CD14-positive monocyte (primary cell): ENCODE measurements at regions not wholly inside any gene's neighbourhood (a gene's known extent, or its start where the extent isn't known, plus 50 kb on each side); places are given as distances from the start of the nearest gene placed in this dataset.

Experiments
- DNase-seq, 3 donors: peaks; one replicate each; pipeline ENCODE4 v3.0.0-alpha.2; 2011 to 2022
- H2AFZ ChIP-seq: 2 replicates; pipeline ENCODE4 v1.6.0; 2012; ENCODE audit warnings: mild to moderate bottlenecking, low read depth, low read length, inconsistent platforms; ENCODE audit not compliant: insufficient read depth, poor library complexity, severe bottlenecking
- H3K27ac ChIP-seq, 2 donors: 1 replicate in 1 of 2; 2 replicates in 1 of 2; pipeline ENCODE4 v1.5.1; 2012 to 2013; ENCODE audit warnings: low read length in 2 of 2, control low read depth in 1 of 2, inconsistent platforms in 1 of 2, low read depth in 1 of 2, mild to moderate bottlenecking in 1 of 2
- H3K27me3 ChIP-seq, 2 donors: one replicate each; pipeline versions ENCODE4 v1.6.0 to v1.6.1; 2011 to 2013; ENCODE audit warnings: low read length in 2 of 2; ENCODE audit not compliant: control insufficient read depth in 2 of 2, insufficient read depth in 2 of 2
- H3K36me3 ChIP-seq, 2 donors: replicated peaks in 1 of 2; 1 replicate in 1 of 2; 2 replicates in 1 of 2; pipeline versions ENCODE4 v1.5.1 to v1.6.1; 2012 to 2013; ENCODE audit warnings: low read length in 2 of 2, control low read depth in 1 of 2, inconsistent platforms in 1 of 2, mild to moderate bottlenecking in 1 of 2; ENCODE audit not compliant: insufficient read depth in 2 of 2, control insufficient read depth in 1 of 2
- H3K4me1 ChIP-seq, 2 donors: 1 replicate in 1 of 2; 2 replicates in 1 of 2; pipeline versions ENCODE4 v1.5.1 to v1.6.1; 2012 to 2013; ENCODE audit warnings: low read length in 2 of 2, control low read depth in 1 of 2, inconsistent platforms in 1 of 2, mild to moderate bottlenecking in 1 of 2, moderate library complexity in 1 of 2; ENCODE audit not compliant: insufficient read depth in 2 of 2, control insufficient read depth in 1 of 2
- H3K4me2 ChIP-seq: replicated peaks from 2 replicates; pipeline ENCODE3; 2012; ENCODE audit warnings: low read length, moderate library complexity, mild to moderate bottlenecking; ENCODE audit not compliant: poor library complexity, severe bottlenecking; ENCODE audit errors: extremely low read depth
- H3K4me3 ChIP-seq, 3 experiments: fragments of 200-600 bp in 1 of 3; sonication (generic) in 1 of 3; replicated peaks in 1 of 3; 1 replicate in 2 of 3; 2 replicates in 1 of 3; pipeline ENCODE4 v1.5.1; 2011 to 2013; ENCODE audit warnings: low read length in 3 of 3, mild to moderate bottlenecking in 3 of 3, control low read depth in 2 of 3, low read depth in 2 of 3, inconsistent platforms in 1 of 3, moderate library complexity in 1 of 3
- H3K79me2 ChIP-seq: 2 replicates; pipeline ENCODE4 v1.6.0; 2012; ENCODE audit warnings: mild to moderate bottlenecking, control low read depth, inconsistent platforms, low read length, moderate library complexity; ENCODE audit not compliant: insufficient read depth
- H3K9ac ChIP-seq: 2 replicates; pipeline ENCODE4 v1.6.0; 2017; ENCODE audit warnings: low read length, mild to moderate bottlenecking; ENCODE audit not compliant: insufficient read depth, poor library complexity, severe bottlenecking
- H3K9me3 ChIP-seq, 2 donors: replicated peaks in 1 of 2; 1 replicate in 1 of 2; 2 replicates in 1 of 2; pipeline versions ENCODE4 v1.5.1 to v1.6.1; 2012 to 2013; ENCODE audit warnings: low read length in 2 of 2, control low read depth in 1 of 2; ENCODE audit not compliant: control insufficient read depth in 1 of 2, insufficient read depth in 1 of 2
- H4K20me1 ChIP-seq: 2 replicates; pipeline ENCODE4 v1.6.0; 2012; ENCODE audit warnings: mild to moderate bottlenecking, low read length, control low read depth, moderate library complexity; ENCODE audit not compliant: insufficient read depth
- H3K27ac Mint-ChIP-seq, 7 donors: one replicate each; pipeline ENCODE4 v1.8.0; 2020; ENCODE audit warnings: mild to moderate bottlenecking in 7 of 7, mixed read lengths in 7 of 7, moderate library complexity in 6 of 7, inconsistent platforms in 2 of 7
- H3K27me3 Mint-ChIP-seq, 3 donors: one replicate each; pipeline ENCODE4 v1.8.0; 2021 to 2022; ENCODE audit warnings: low read depth in 3 of 3, mild to moderate bottlenecking in 3 of 3, mixed read lengths in 3 of 3, moderate library complexity in 3 of 3, inconsistent platforms in 1 of 3
- H3K36me3 Mint-ChIP-seq, 2 donors: one replicate each; pipeline ENCODE4 v1.8.0; 2020; ENCODE audit warnings: mixed read lengths in 2 of 2, inconsistent platforms in 1 of 2, mild to moderate bottlenecking in 1 of 2
- H3K4me1 Mint-ChIP-seq: one replicate; pipeline ENCODE4 v1.8.0; 2020; ENCODE audit warnings: mild to moderate bottlenecking, mixed read lengths
- H3K4me3 Mint-ChIP-seq, 2 donors: one replicate each; pipeline ENCODE4 v1.8.0; 2020; ENCODE audit warnings: mild to moderate bottlenecking in 2 of 2, mixed read lengths in 2 of 2, moderate library complexity in 1 of 2
- H3K9me3 Mint-ChIP-seq, 7 donors: one replicate each; pipeline ENCODE4 v1.8.0; 2020 to 2022; ENCODE audit warnings: mixed read lengths in 7 of 7, mild to moderate bottlenecking in 6 of 7, moderate library complexity in 6 of 7, inconsistent platforms in 2 of 7
- WGBS: methylation state at CpG from one replicate; pipeline ENCODE4 v1.1.5; 2013; ENCODE audit warnings: missing lambda C conversion rate; ENCODE audit not compliant: insufficient coverage; 5-methylcytosine and 5-hydroxymethylcytosine counted together
- intact Hi-C, 2 donors: fragments of 100-400 bp; cut with micrococcal nuclease; formaldehyde crosslinking; loops; one replicate each; pipeline versions ENCODE4 v1.15.0 to v1.15.1; 2023
- TF ChIP-seq, protein P1 (sequence below): fragments of 200-600 bp; IDR thresholded peaks from one replicate; pipeline ENCODE4 v1.8.0; 2022; ENCODE audit warnings: antibody characterized with exemption, mild to moderate bottlenecking

DNA sequence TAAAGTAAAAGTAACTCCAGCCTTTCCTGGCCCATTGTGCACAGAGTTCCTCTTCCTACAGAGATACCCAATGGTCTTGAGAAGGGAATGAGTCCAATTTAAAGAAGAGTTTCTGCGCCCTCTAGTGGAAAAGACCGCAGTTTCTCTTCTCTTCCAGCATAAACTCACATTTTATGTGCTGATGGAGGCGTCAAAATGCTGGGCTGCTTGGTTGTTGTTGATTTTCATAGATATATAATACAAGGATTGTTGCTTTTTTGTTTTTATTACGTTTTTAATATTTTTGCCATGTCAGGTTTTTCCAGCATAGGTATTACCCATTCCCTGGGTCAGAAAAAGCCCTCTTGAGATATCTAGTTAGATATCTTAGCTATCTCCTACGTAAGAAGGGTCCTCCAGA is 356.9 kb upstream of the STXBP6 start:
- Mint-ChIP-seq H3K4me1 (no peaks in the 10 kb centered on the region), H3K27ac (no peak overlapping the region), H3K4me3 (no peak overlapping the region), H3K9me3 (no peaks in the 10 kb centered on the region), H3K27me3 (peaks cover 0 to 2% (median 2%) of the 10 kb centered on the region in 3 donors), H3K36me3 (no peaks in the 10 kb centered on the region)
- no CpG with 5 or more reads among the region's 5 CpGs for WGBS
- Histone ChIP-seq H2AFZ (no peak overlapping the region), H4K20me1 (no peaks in the 10 kb centered on the region), H3K9me3 (no peaks in the 10 kb centered on the region), H3K4me2 (no peak overlapping the region), H3K79me2 (no peaks in the 10 kb centered on the region), H3K27me3 (no peaks in the 10 kb centered on the region), H3K4me1 (no peaks in the 10 kb centered on the region), H3K4me3 (no peak overlapping the region), H3K27ac (no peak overlapping the region), H3K36me3 (no peaks in the 10 kb centered on the region), H3K9ac (no peak overlapping the region)
- TF ChIP-seq, protein P1, sequence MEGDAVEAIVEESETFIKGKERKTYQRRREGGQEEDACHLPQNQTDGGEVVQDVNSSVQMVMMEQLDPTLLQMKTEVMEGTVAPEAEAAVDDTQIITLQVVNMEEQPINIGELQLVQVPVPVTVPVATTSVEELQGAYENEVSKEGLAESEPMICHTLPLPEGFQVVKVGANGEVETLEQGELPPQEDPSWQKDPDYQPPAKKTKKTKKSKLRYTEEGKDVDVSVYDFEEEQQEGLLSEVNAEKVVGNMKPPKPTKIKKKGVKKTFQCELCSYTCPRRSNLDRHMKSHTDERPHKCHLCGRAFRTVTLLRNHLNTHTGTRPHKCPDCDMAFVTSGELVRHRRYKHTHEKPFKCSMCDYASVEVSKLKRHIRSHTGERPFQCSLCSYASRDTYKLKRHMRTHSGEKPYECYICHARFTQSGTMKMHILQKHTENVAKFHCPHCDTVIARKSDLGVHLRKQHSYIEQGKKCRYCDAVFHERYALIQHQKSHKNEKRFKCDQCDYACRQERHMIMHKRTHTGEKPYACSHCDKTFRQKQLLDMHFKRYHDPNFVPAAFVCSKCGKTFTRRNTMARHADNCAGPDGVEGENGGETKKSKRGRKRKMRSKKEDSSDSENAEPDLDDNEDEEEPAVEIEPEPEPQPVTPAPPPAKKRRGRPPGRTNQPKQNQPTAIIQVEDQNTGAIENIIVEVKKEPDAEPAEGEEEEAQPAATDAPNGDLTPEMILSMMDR, result peak; percentile 58
- intact Hi-C loops, result no loop called here
- DNase-seq, result peak in 2 of 3 donors; percentile 2 to 8

DNA sequence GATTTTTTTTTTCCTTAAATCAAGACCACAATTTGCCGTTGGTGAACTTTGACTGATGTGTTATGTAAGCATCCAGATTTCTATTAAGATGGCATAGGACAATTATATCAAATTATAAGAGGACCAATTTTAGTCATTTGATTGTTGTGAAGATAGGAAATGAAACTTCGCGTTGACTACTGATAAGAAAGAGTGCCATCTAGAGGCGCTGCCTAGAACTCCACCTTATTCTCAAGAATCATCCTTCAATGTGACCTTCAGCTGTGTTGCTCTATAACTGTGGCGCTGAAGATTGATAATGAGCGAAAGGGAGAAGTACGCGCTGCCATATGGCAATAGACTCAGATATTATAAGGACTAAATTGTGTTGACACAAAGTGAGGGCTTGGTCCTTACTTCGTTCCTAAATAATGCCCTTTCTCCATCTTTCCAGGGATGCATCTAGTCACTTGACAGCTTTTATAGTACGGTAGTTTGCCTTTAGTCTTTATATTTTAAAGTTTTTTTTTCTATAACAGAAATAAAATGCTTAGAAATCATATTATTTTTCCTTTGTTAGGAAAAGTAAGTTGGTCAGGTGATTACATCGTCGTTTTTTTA is 350.8 kb upstream of the STXBP6 start:
- Mint-ChIP-seq H3K27me3 (peaks cover 0 to 2% (median 0%) of the 10 kb centered on the region in 3 donors), H3K36me3 (no peaks in the 10 kb centered on the region), H3K4me1 (peaks cover 2% of the 10 kb centered on the region), H3K27ac (no peak overlapping the region), H3K4me3 (no peak overlapping the region), H3K9me3 (no peaks in the 10 kb centered on the region)
- Histone ChIP-seq H4K20me1 (no peaks in the 10 kb centered on the region), H3K4me3 (no peak overlapping the region), H3K79me2 (no peaks in the 10 kb centered on the region), H3K9ac (no peak overlapping the region), H3K4me2 (no peak overlapping the region), H3K36me3 (no peaks in the 10 kb centered on the region), H3K27ac (no peak overlapping the region), H3K27me3 (no peaks in the 10 kb centered on the region), H3K4me1 (no peaks in the 10 kb centered on the region), H2AFZ (no peak overlapping the region), H3K9me3 (no peaks in the 10 kb centered on the region)
- no CpG with 5 or more reads among the region's 12 CpGs for WGBS
- intact Hi-C loops, result no loop called here
- DNase-seq, result peak; percentile 5 to 33 (median 21)
- TF ChIP-seq, protein P1, result peak; percentile 83
